Prostate gland (tissue), 2 donors: ENCODE measurements at regions not wholly inside any gene's neighbourhood (a gene's known extent, or its start where the extent isn't known, plus 50 kb on each side); places are given as distances from the start of the nearest gene placed in this dataset.

ENCODE experiments used
- DNase-seq: peaks from one replicate; pipeline ENCODE4 v3.0.0-alpha.2; 2019; ENCODE audit warnings: low spot score
- H3K27ac ChIP-seq, 2 donors: fragments of 200-600 bp; sonication (generic); 2 replicates each; pipeline ENCODE4 v1.5.1; 2017 to 2019
- H3K27me3 ChIP-seq: fragments of 200-600 bp; sonication (generic); replicated peaks from 2 replicates; pipeline ENCODE4 v1.5.1; 2019; ENCODE audit not compliant: insufficient read depth
- H3K36me3 ChIP-seq, 2 donors: fragments of 200-600 bp; sonication (generic); 1 replicate in 1 of 2; 2 replicates in 1 of 2; pipeline versions ENCODE4 v1.5.1 to v1.8.1; 2017 to 2019
- H3K4me1 ChIP-seq: fragments of 200-600 bp; sonication (generic); replicated peaks from 2 replicates; pipeline ENCODE4 v1.5.1; 2019
- H3K4me3 ChIP-seq, 2 donors: fragments of 200-600 bp; sonication (generic); 2 replicates each; pipeline ENCODE4 v1.5.1; 2017 to 2019
- H3K9me3 ChIP-seq: fragments of 200-600 bp; sonication (generic); 2 replicates; pipeline ENCODE4 v1.5.1; 2017
- POLR2A ChIP-seq: fragments of 450-650 bp; IDR thresholded peaks from one replicate; pipeline ENCODE4 v1.6.1; 2016; ENCODE audit warnings: antibody characterized with exemption, mild to moderate bottlenecking
- POLR2AphosphoS5 ChIP-seq: sonication (generic); formaldehyde crosslinking; IDR thresholded peaks from one replicate; pipeline ENCODE4 v1.6.1; 2017; ENCODE audit warnings: antibody characterized with exemption
- WGBS: methylation state at CpG from one replicate; pipeline ENCODE4 v1.1.5; 2018; 5-methylcytosine and 5-hydroxymethylcytosine counted together
- intact Hi-C: fragments of 100-400 bp; cut with DNase I; formaldehyde crosslinking; loops from one replicate; pipeline ENCODE4 v1.14.2; 2022
- TF ChIP-seq, protein P1 (sequence below), 4 experiments: fragments of 200-600 bp in 2 of 4; fragments of 450-650 bp in 2 of 4; sonication (generic) in 2 of 4; IDR thresholded peaks; 1 replicate in 3 of 4; 2 replicates in 1 of 4; pipeline ENCODE4 v1.5.1; 2016 to 2019; ENCODE audit warnings: antibody characterized with exemption in 4 of 4, mild to moderate bottlenecking in 2 of 4, moderate library complexity in 2 of 4

DNA sequence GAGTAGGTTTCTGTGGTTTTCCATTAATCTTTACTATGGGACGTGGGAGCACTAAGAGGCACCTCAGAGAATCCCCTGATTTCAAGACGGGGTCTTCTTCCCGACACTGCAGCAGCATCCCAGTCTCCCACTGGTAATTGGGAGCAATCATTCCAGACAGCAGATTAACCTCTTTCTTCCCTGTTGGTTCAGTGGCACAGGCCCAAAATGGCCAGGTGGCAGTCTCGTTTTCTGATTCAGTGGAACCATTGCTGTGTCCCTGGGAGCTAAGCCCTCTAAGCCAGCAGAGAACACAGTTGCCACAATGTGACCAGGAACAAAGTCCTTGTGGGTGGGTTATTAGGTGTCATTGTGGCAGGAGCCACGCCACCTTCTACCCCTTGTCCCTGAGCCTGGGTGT, 342.1 kb downstream of the MATN1 start:
- intact Hi-C loops, result loop anchor here (10.0 kb wide), 2 partner anchors 294 to 324 kb away; no protein-coding TSS in a partner anchor
- H3K27ac ChIP-seq, result no peak overlapping the region
- TF ChIP-seq, protein P1, sequence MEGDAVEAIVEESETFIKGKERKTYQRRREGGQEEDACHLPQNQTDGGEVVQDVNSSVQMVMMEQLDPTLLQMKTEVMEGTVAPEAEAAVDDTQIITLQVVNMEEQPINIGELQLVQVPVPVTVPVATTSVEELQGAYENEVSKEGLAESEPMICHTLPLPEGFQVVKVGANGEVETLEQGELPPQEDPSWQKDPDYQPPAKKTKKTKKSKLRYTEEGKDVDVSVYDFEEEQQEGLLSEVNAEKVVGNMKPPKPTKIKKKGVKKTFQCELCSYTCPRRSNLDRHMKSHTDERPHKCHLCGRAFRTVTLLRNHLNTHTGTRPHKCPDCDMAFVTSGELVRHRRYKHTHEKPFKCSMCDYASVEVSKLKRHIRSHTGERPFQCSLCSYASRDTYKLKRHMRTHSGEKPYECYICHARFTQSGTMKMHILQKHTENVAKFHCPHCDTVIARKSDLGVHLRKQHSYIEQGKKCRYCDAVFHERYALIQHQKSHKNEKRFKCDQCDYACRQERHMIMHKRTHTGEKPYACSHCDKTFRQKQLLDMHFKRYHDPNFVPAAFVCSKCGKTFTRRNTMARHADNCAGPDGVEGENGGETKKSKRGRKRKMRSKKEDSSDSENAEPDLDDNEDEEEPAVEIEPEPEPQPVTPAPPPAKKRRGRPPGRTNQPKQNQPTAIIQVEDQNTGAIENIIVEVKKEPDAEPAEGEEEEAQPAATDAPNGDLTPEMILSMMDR (IDR thresholded peaks at IDR 0.05), result no peak
- no peak for TF ChIP-seq POLR2A
- no peak for TF ChIP-seq POLR2AphosphoS5
- no peak for DNase-seq
- H3K36me3 ChIP-seq, result no peaks in the 10 kb centered on the region
- H3K4me3 ChIP-seq, result no peak overlapping the region
- H3K27me3 ChIP-seq, result peaks cover 10% of the 10 kb centered on the region
- no peaks in the 10 kb centered on the region for H3K4me1 ChIP-seq
- WGBS, result 71% methylated on average over 5 of the region's 5 CpGs
- no peaks in the 10 kb centered on the region for H3K9me3 ChIP-seq

DNA sequence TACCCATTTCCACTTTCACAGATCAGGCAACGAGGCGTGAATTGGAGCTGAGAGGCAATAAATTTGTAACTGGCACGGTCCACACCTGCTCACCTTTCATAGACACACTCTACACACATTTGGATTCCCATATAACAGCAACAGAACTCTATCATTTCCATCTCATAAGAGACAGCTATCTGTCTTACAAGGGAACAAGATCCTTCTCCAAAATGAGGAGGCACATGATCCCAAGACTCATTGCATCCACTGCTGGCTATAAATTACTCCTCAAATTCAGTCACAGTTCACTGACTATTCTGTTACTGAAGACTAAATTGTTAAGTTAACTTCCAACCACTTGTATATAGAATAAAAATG, 342.8 kb downstream of the MATN1 start:
- H3K27me3 ChIP-seq, result peaks cover 10% of the 10 kb centered on the region
- no peak for DNase-seq
- H3K27ac ChIP-seq, result no peak overlapping the region
- intact Hi-C loops, result loop anchor here (10.0 kb wide), 2 partner anchors 294 to 324 kb away; no protein-coding TSS in a partner anchor
- TF ChIP-seq, protein P1 (IDR thresholded peaks at IDR 0.05), result no peak
- TF ChIP-seq POLR2A (no peak), POLR2AphosphoS5 (no peak)
- WGBS, result 2% methylated on average over 3 of the region's 3 CpGs
- H3K9me3 ChIP-seq, result no peaks in the 10 kb centered on the region
- H3K36me3 ChIP-seq, result no peaks in the 10 kb centered on the region
- H3K4me1 ChIP-seq, result no peaks in the 10 kb centered on the region
- no peak overlapping the region for H3K4me3 ChIP-seq

DNA sequence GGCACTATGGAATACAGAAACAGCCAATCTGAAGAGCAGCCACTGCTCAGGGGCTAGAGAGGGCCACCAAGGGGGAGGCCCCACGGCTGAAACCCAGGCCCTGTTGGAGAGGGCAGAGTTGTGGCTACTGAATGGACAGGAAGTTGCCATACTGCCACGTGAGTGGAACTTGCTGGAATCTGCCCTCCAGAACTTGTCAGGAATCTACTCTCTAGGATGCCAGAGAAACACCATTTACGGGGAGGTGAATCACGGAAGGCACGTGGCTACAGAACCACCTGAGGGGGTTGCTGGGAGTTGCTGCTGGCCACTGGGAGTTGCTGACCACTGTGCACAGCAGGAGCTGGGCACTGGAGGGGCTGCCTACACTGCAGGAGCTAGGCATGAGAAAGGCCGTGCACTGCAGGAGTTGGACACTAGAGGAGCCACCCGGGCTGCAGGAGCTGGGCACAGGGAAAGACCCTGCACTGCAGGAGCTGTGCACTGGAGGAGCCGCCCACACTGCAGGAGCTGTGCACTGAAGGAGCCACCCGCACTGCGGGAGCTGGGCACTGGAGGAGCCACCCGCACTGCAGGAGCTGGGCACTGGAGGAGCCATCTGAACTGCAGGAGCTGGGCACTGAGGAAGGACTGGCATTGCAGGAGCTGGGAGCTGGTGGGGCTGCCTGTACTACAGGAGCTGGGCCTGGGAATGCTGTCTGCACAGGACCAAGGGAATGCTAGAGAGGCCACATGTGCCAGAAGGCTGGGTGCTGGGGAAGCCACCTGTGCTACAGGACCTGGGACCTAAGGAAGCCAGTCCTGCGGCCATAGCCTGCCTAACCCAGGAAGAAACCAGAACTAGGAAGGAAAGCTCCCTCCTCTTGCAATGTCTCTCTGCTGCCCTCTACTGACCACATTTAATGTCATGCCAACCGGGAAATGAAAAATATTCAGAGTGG, 343.4 kb downstream of the MATN1 start:
- no peaks in the 10 kb centered on the region for H3K4me1 ChIP-seq
- H3K4me3 ChIP-seq, result no peak overlapping the region
- WGBS, result 42% methylated on average over 13 of the region's 13 CpGs
- no peaks in the 10 kb centered on the region for H3K9me3 ChIP-seq
- peak; percentile 64 for DNase-seq
- peaks cover 8% of the 10 kb centered on the region for H3K27me3 ChIP-seq
- intact Hi-C loops, result loop anchor here (10.0 kb wide), 2 partner anchors 295 to 325 kb away; no protein-coding TSS in a partner anchor
- H3K27ac ChIP-seq, result no peak overlapping the region
- no peaks in the 10 kb centered on the region for H3K36me3 ChIP-seq
- TF ChIP-seq, protein P1 (IDR thresholded peaks at IDR 0.05), result peak; percentile 52 to 84 (median 71)
- TF ChIP-seq POLR2A (no peak), POLR2AphosphoS5 (peak; percentile 12)

DNA sequence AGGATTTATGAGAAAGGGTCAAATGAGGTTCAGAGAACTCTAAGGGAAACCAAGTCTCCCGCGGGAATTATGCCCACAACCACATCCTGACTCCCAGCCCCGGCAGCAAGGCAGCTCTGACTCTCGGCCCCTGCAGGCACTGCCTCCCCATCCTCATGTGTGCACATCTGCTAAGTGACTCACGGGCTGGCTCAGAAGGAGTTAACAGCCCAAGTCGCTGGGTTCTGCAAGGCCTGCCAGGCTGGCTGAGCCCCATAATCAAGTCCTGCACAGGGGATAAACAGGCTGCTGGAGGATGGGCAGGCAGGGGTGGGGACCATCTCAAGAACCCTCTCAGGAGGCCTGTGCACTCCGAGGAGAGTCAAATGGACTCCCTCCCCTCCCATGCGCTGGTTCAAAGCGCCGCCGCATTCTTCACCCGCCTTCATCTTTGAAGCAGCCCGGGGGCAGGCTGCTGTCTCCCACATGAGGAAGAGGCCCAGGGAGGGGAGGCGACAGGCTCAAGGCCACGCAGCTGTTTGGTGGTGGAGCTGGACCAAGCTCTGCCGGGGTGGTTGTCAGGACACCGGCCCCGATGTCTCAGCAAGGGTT, 344.3 kb downstream of the MATN1 start:
- Histone ChIP-seq H3K27me3 (peaks cover 6% of the 10 kb centered on the region), H3K4me3 (no peak overlapping the region), H3K36me3 (no peaks in the 10 kb centered on the region), H3K27ac (no peak overlapping the region), H3K4me1 (no peaks in the 10 kb centered on the region), H3K9me3 (no peaks in the 10 kb centered on the region)
- no peak for DNase-seq
- TF ChIP-seq, protein P1 (IDR thresholded peaks at IDR 0.05), result no peak
- TF ChIP-seq POLR2AphosphoS5 (no peak), POLR2A (no peak)
- intact Hi-C loops, result no loop called here
- WGBS, result 22% methylated on average over 18 of the region's 18 CpGs
